GM10248 (cell line): ENCODE measurements at regions not wholly inside any gene's neighbourhood (a gene's known extent, or its start where the extent isn't known, plus 50 kb on each side); places are given as distances from the start of the nearest gene placed in this dataset.

ENCODE experiments used
- CTCF ChIA-PET: fragments of 300-600 bp; sonication (Branson Sonifier 250); formaldehyde crosslinking; extraction: SDS; loops from one replicate; lab custom pipeline; 2021; ENCODE audit warnings: antibody characterized with exemption; lab: Yijun Ruan, JAX
- POLR2A ChIA-PET: fragments of 350-650 bp; sonication (Branson Sonifier 250); formaldehyde crosslinking; extraction: SDS; loops from one replicate; lab custom pipeline; 2020; ENCODE audit warnings: antibody characterized with exemption; lab: Yijun Ruan, JAX
- DNase-seq: peaks from one replicate; pipeline ENCODE4 v3.0.0; 2012; ENCODE audit errors: extremely low spot score
- CTCF ChIP-seq: IDR thresholded peaks from 2 replicates; pipeline ENCODE4 v1.5.1; 2012; ENCODE audit warnings: mild to moderate bottlenecking, low read depth; ENCODE audit errors: extremely low read depth, missing control alignments, control extremely low read depth

GRCh38 chr2:22838461-22838860 is 546.5 kb upstream of the KLHL29 start:
- no peak for TF ChIP-seq CTCF
- ChIA-PET CTCF (no interaction called here), POLR2A (no interaction called here)
- DNase-seq, result no peak

DNA sequence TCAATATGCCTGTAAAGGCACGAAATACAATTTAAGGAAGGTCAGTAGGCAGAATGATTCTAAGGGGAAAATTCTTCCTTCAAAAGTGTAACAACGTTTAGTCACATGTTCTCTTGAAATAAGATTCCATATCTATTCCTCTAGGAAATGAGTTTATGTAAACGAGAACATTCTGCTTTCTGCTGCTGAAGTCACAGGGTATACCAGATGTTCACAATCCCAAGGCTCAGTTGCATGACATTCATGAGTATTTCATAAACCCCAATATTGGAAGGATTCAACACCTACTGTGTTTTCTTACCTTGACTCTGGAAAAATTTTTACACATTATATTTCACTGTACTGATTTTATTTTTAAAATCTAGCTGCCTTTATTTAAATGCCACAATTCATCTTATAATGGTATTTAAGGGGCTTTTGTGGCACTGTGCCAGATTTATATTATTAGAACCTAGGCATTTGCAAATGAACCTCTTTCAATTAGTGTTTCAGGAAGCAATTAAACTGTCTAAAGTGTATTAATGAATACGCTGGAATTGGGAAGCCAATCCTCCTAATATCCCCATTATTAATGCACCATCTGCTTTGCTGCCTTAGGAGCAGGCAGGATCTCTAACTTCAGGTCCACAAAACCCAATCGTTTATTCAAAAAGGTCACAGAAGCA is 542.6 kb upstream of the KLHL29 start:
- no peak for TF ChIP-seq CTCF
- DNase-seq, result no peak
- CTCF ChIA-PET, result interaction anchor here (1.3 kb wide), 2 partner anchors 17 to 62 kb away, joined by 3 read pairs; no protein-coding TSS in a partner anchor
- POLR2A ChIA-PET, result no interaction called here

- POLR2A ChIA-PET, result no interaction called here
- CTCF ChIA-PET, result interaction anchor here (0.8 kb wide), 1 partner anchor 10 kb away, joined by 3 read pairs; no protein-coding TSS in a partner anchor
- no peak for DNase-seq
- no peak for TF ChIP-seq CTCF
Observed at GRCh38 chr2:22843919-22844537, 541.0 kb upstream of the KLHL29 start.

DNA sequence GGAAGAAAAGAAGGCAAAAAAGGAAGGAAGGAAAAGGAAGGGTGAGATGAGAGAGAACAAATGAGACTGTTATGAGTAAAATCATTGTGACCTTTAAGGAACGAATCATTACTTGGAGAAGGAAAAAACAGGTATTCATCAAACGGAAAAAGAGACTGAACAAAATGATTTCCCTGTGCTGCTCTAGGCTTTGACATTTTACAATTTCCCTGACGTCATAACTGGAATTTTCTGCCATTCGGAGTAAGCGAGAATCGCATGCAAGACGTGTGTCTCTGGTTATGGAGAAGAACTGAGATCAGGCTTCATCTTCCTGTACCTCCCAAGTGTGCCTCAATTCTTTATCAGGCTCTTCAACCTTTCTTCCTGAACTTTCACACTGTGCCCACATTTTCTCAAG is 534.7 kb upstream of the KLHL29 start:
- ChIA-PET POLR2A (no interaction called here), CTCF (no interaction called here)
- DNase-seq, result no peak
- no peak for TF ChIP-seq CTCF

DNA sequence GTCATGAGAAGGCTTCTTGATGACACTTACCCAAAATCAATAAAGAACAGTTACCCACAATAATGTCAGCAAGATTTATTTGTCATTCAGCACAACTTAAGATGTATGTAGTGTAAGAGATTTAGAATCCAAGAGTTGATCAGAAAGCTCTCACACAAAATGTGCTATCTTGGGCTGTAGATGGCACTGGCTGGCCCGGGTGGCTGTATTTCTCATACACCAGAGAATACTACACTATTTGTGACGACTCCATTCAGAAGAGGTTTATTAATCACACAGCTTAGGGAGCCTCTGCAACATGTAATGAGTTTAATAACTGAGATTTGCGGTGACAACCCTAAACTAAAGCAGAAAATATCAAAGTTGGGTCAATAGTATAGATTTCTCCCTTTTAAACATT is 530.4 kb upstream of the KLHL29 start:
- TF ChIP-seq CTCF, result no peak
- CTCF ChIA-PET, result no interaction called here
- DNase-seq, result no peak
- POLR2A ChIA-PET, result no interaction called here

DNA sequence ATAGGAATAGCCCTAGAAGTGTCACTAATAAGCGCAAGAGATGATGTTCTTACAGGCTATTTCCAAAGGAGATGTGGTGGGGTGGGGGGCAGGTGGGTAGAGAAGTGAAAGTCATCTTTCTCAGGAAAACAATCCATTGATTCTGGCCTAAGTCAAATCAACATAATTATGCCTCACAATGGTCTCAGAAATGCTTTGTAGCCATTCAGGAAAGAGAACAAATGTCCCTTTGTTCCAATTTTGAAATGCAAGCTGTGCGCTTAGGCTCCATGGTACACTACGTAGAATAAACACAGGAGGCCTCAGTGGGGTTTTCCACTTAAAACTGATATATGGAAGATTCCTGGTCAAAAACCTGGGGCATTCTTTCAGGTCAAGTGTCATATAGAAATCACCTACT is 529.9 kb upstream of the KLHL29 start:
- DNase-seq, result no peak
- ChIA-PET CTCF (no interaction called here), POLR2A (no interaction called here)
- no peak for TF ChIP-seq CTCF

DNA sequence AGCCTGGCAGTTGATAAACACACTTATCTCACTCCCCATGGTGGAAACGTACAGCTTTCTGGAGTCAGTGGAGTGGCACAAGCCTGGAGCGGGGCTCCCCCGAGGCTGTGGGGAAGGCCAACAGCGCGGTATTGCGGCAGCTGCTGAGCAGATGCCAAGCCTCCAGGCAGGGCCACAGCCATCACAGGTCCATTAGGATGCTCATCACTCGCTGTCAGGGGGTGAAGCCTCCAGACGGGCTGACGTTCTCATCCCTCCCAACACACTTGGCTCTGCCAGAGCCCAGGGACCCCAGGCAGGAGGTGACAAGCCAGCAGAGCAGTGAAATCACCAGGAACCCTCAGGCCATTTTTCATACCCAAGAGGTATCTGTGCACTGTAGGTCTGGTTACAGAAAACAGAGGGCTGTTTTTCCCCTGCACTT is 529.2 kb upstream of the KLHL29 start:
- POLR2A ChIA-PET, result no interaction called here
- no peak for TF ChIP-seq CTCF
- CTCF ChIA-PET, result no interaction called here
- no peak for DNase-seq
